K562 (cell line): ENCODE measurements at regions not wholly inside any gene's neighbourhood (a gene's known extent, or its start where the extent isn't known, plus 50 kb on each side); places are given as distances from the start of the nearest gene placed in this dataset.

ENCODE experiments used
- ATAC-seq: fragments of 200-7000 bp; cut with Tn5 transposase; 3 replicates; pipeline ENCODE4 v1.9.1; 2020; ENCODE audit warnings: moderate library complexity
- BruUV-seq: library from RNA; stranded (reverse); fragments of 400-500 nt; replicated peaks from 2 replicates; lab custom pipeline; 2021; lab: Mats Ljungman, UMichigan
- CTCF ChIA-PET: fragments of 300-600 bp; formaldehyde crosslinking; extraction: SDS; loops from one replicate; lab custom pipeline; 2021; ENCODE audit warnings: low intra/inter-chr PET ratio; lab: Yijun Ruan, JAX
- POLR2A ChIA-PET: fragments of 300-600, 350-650 bp; sonication (Branson Sonifier 250); formaldehyde crosslinking; extraction: SDS; loops from one replicate; lab custom pipeline; 2021; ENCODE audit warnings: antibody characterized with exemption, inconsistent platforms; lab: Yijun Ruan, JAX
- DNase-seq, 4 experiments: peaks; one replicate each; pipeline versions ENCODE4 v3.0.0 to v3.0.0-alpha.2; 2011 to 2018; ENCODE audit warnings: low spot score in 3 of 4, mixed read lengths in 3 of 4; ENCODE audit errors: extremely low read depth in 1 of 4
- FAIRE-seq: peaks from 2 replicates; lab custom pipeline; 2011; peaks lifted over from hg19 to GRCh38; lab: Jason Lieb, UNC
- H2AFZ ChIP-seq: 2 replicates; pipeline ENCODE4 v1.6.0; 2011; ENCODE audit warnings: low read depth, low read length, control low read depth, inconsistent platforms
- H3K27ac ChIP-seq: fragments of 200-600 bp; 3 replicates; pipeline ENCODE4 v1.8.0; 2011; ENCODE audit warnings: low read depth, mild to moderate bottlenecking, control low read depth, inconsistent platforms, low read length, moderate library complexity, mixed read lengths; ENCODE audit errors: extremely low read depth
- H3K27me3 ChIP-seq, 2 experiments: fragments of 300-600 bp in 1 of 2; 2 replicates in 1 of 2; 3 replicates in 1 of 2; pipeline versions ENCODE4 v1.6.0 to v1.8.0; 2011; ENCODE audit warnings: inconsistent platforms in 2 of 2, low read length in 2 of 2, mild to moderate bottlenecking in 1 of 2, mixed read lengths in 1 of 2, moderate library complexity in 1 of 2; ENCODE audit not compliant: control insufficient read depth in 2 of 2, insufficient read depth in 2 of 2
- H3K36me3 ChIP-seq: fragments of 300-600 bp; 3 replicates; pipeline ENCODE4 v1.8.0; 2011; ENCODE audit warnings: mild to moderate bottlenecking, low read length, inconsistent platforms; ENCODE audit not compliant: control insufficient read depth, insufficient read depth
- H3K4me1 ChIP-seq, 2 experiments: fragments of 200-600 bp in 1 of 2; replicated peaks in 1 of 2; 2 replicates in 1 of 2; 3 replicates in 1 of 2; pipeline versions ENCODE4 v1.5.1 to v1.8.0; 2011; ENCODE audit warnings: inconsistent platforms in 2 of 2, low read length in 2 of 2, mild to moderate bottlenecking in 1 of 2, mixed read lengths in 1 of 2, moderate library complexity in 1 of 2; ENCODE audit not compliant: control insufficient read depth in 2 of 2, insufficient read depth in 2 of 2
- H3K4me2 ChIP-seq: 2 replicates; pipeline ENCODE4 v1.6.1; 2011; ENCODE audit warnings: low read length, control low read depth, inconsistent platforms, mixed read lengths; ENCODE audit not compliant: insufficient read depth
- H3K4me3 ChIP-seq: fragments of 200-600 bp; sonication (generic), shearing (Covaris generic); 2 replicates; pipeline ENCODE4 v1.5.1; 2016; ENCODE audit warnings: control low read depth, inconsistent platforms
- H3K79me2 ChIP-seq: fragments of 200-600 bp; 3 replicates; pipeline ENCODE4 v1.8.0; 2011; ENCODE audit warnings: low read length, inconsistent platforms; ENCODE audit not compliant: control insufficient read depth, insufficient read depth
- H3K9ac ChIP-seq, 2 experiments: 2 replicates each; pipeline versions ENCODE4 v1.6.0 to v1.6.1; 2011; ENCODE audit warnings: low read depth in 2 of 2, low read length in 2 of 2, control low read depth in 1 of 2, inconsistent platforms in 1 of 2, mild to moderate bottlenecking in 1 of 2, mixed read lengths in 1 of 2; ENCODE audit not compliant: insufficient read depth in 1 of 2
- H3K9me1 ChIP-seq: one replicate; pipeline ENCODE4 v1.6.0; 2011; ENCODE audit warnings: inconsistent platforms, mild to moderate bottlenecking, low read length, moderate library complexity; ENCODE audit not compliant: control insufficient read depth, insufficient read depth
- H3K9me3 ChIP-seq: replicated peaks from 2 replicates; pipeline ENCODE4 v1.5.1; 2011; ENCODE audit warnings: low read depth, low read length, inconsistent platforms; ENCODE audit not compliant: control insufficient read depth, insufficient read depth
- H4K20me1 ChIP-seq: replicated peaks from 2 replicates; pipeline ENCODE4 v1.6.1; 2011; ENCODE audit warnings: low read length, inconsistent platforms, mixed read lengths; ENCODE audit not compliant: control insufficient read depth, insufficient read depth
- ARID3A ChIP-seq: IDR thresholded peaks from 2 replicates; pipeline ENCODE4 v1.6.1; 2012; ENCODE audit warnings: low read depth, low read length, improper control_type of control experiment, borderline replicate concordance
- ELF2 ChIP-seq: fragments of 250-450 bp; sonication (Bioruptor Pico); IDR thresholded peaks from 2 replicates; pipeline ENCODE4 v1.5.0; 2021; ENCODE audit warnings: mild to moderate bottlenecking
- FOXK1 ChIP-seq: sonication (generic); formaldehyde crosslinking; IDR thresholded peaks from 2 replicates; pipeline ENCODE4 v1.8.0; 2022; ENCODE audit warnings: missing genetic modification reagents, mild to moderate bottlenecking, borderline replicate concordance
- HDAC8 ChIP-seq: fragments of 450-650 bp; IDR thresholded peaks from 2 replicates; pipeline ENCODE4 v1.6.1; 2016; ENCODE audit warnings: mild to moderate bottlenecking, missing genetic modification characterization, moderate library complexity, missing compliant biosample characterization
- MAZ ChIP-seq, 2 experiments: fragments of 450-650 bp in 1 of 2; sonication (generic) in 1 of 2; formaldehyde crosslinking; IDR thresholded peaks in 1 of 2; conservative IDR thresholded peaks in 1 of 2; 2 replicates each; pipeline versions ENCODE4 v1.4.0 to v1.5.0; 2020; ENCODE audit warnings: mild to moderate bottlenecking in 1 of 2, missing genetic modification reagents in 1 of 2
- MTA3 ChIP-seq: fragments of 450-650 bp; formaldehyde crosslinking; IDR thresholded peaks from 2 replicates; pipeline ENCODE4 v1.6.1; 2017; ENCODE audit warnings: mild to moderate bottlenecking, borderline replicate concordance
- NCOA1 ChIP-seq: fragments of 450-650 bp; IDR thresholded peaks from 2 replicates; pipeline ENCODE4 v1.6.1; 2016; ENCODE audit warnings: low read depth
- NELFE ChIP-seq: IDR thresholded peaks from 2 replicates; pipeline ENCODE4 v1.6.1; 2011; ENCODE audit warnings: mild to moderate bottlenecking; ENCODE audit not compliant: insufficient read depth, insufficient read length
- OTX1 ChIP-seq: fragments of 450-650 bp; formaldehyde crosslinking; IDR thresholded peaks from 2 replicates; pipeline ENCODE4 v1.4.0; 2022; ENCODE audit warnings: mild to moderate bottlenecking
- SAFB ChIP-seq: fragments of 200-400 bp; formaldehyde crosslinking; IDR thresholded peaks from 2 replicates; pipeline ENCODE4 v1.6.1; 2017; ENCODE audit warnings: low read depth, low read length, borderline replicate concordance
- SAFB2 ChIP-seq: fragments of 200-400 bp; formaldehyde crosslinking; IDR thresholded peaks from 2 replicates; pipeline ENCODE4 v1.6.1; 2018; ENCODE audit warnings: borderline replicate concordance, low read length, low read depth, moderate library complexity; ENCODE audit not compliant: severe bottlenecking
- SOX6 ChIP-seq: fragments of 450-650 bp; IDR thresholded peaks from 2 replicates; pipeline ENCODE4 v1.6.1; 2014; ENCODE audit warnings: mild to moderate bottlenecking
- SRSF1 ChIP-seq: fragments of 200-400 bp; formaldehyde crosslinking; IDR thresholded peaks from 2 replicates; pipeline ENCODE4 v1.6.1; 2017; ENCODE audit warnings: mild to moderate bottlenecking, low read depth, low read length, moderate library complexity
- TARDBP ChIP-seq: fragments of 450-650 bp; IDR thresholded peaks from 2 replicates; pipeline ENCODE4 v1.6.1; 2016
- THRAP3 ChIP-seq: fragments of 450-650 bp; IDR thresholded peaks from 2 replicates; pipeline ENCODE4 v1.6.1; 2016; ENCODE audit warnings: mild to moderate bottlenecking, inconsistent platforms, borderline replicate concordance
- ZNF239 ChIP-seq: fragments of 250-450 bp; sonication (Bioruptor Pico); IDR thresholded peaks from 2 replicates; pipeline ENCODE4 v1.4.0; 2020; ENCODE audit warnings: mild to moderate bottlenecking
- ZNF589 ChIP-seq: fragments of 200-800 bp; sonication (Bioruptor generic); IDR thresholded peaks from 2 replicates; pipeline ENCODE4 v1.6.1; 2016; ENCODE audit warnings: low read depth, missing genetic modification characterization, missing compliant biosample characterization
- ZNF764 ChIP-seq: fragments of 250-450 bp; sonication (Bioruptor Pico); IDR thresholded peaks from 2 replicates; pipeline ENCODE4 v1.4.0; 2020; ENCODE audit warnings: low read depth, mild to moderate bottlenecking, moderate library complexity
- ZNF780A ChIP-seq: fragments of 250-450 bp; sonication (Bioruptor Pico); IDR thresholded peaks from 2 replicates; pipeline ENCODE4 v1.5.0; 2021; ENCODE audit warnings: mild to moderate bottlenecking
- ZSCAN29 ChIP-seq: fragments of 450-650 bp; IDR thresholded peaks from 2 replicates; pipeline ENCODE4 v1.6.1; 2017
- WGBS: fragments of 100-300 bp; shearing (Covaris generic); methylation state at CpG from one replicate; pipeline ENCODE4 v1.1.6; 2016; ENCODE audit warnings: low coverage, mixed read lengths; ENCODE audit not compliant: insufficient coverage; ENCODE audit errors: missing lambda C conversion rate; 5-methylcytosine and 5-hydroxymethylcytosine counted together
- in situ Hi-C: fragments of 300-500 bp; cut with MboI; formaldehyde crosslinking; loops from 4 replicates; pipeline ENCODE4 v1.15.0; 2018; ENCODE audit warnings: inconsistent platforms, mixed read lengths
- intact Hi-C: fragments of 100-400 bp; cut with micrococcal nuclease; formaldehyde crosslinking; loops from 2 replicates; pipeline ENCODE4 v1.14.2; 2022

GRCh38 chr14:23785208-23785607 lies 149.0 kb downstream of the DHRS2 start (continued):
- TF ChIP-seq ZSCAN29 (no peak), SAFB (no peak)

GRCh38 chr14:23787436-23787835 lies 151.3 kb downstream of the DHRS2 start:
- Histone ChIP-seq H3K4me1 (no peaks in the 10 kb centered on the region), H3K4me2 (no peak overlapping the region), H3K36me3 (no peaks in the 10 kb centered on the region), H3K27me3 (no peaks in the 10 kb centered on the region), H3K4me3 (no peak overlapping the region), H3K79me2 (no peaks in the 10 kb centered on the region), H3K9me1 (no peaks in the 10 kb centered on the region), H4K20me1 (no peaks in the 10 kb centered on the region), H2AFZ (no peak overlapping the region), H3K9me3 (no peaks in the 10 kb centered on the region), H3K9ac (no peak overlapping the region), H3K27ac (no peak overlapping the region)
- BruUV-seq: no TSS peak
- DNase-seq (no peak), ATAC-seq (no peak), FAIRE-seq (no peak)
- CTCF ChIA-PET: interaction anchor here (0.6 kb wide), 1 partner anchor 708 kb away, joined by 3 read pairs; no protein-coding TSS in a partner anchor
- in situ Hi-C loops (no loop called here), intact Hi-C loops (no loop called here)
- POLR2A ChIA-PET: no interaction called here
- TF ChIP-seq SRSF1: no peak
- no peak for TF ChIP-seq TARDBP
- TF ChIP-seq ZNF589 (CRISPR knock-in tag): no peak
- TF ChIP-seq OTX1 (CRISPR knock-in tag): no peak
- TF ChIP-seq SAFB2: no peak
- no peak for TF ChIP-seq MAZ (CRISPR knock-in tag; conservative IDR thresholded peaks at IDR 0.05 in 1 of 2, IDR thresholded peaks at IDR 0.05 in 1 of 2)
- TF ChIP-seq ZNF239 (CRISPR knock-in tag): no peak
- TF ChIP-seq SOX6: no peak
- TF ChIP-seq THRAP3: no peak
- no peak for TF ChIP-seq ZNF780A (CRISPR knock-in tag)
- TF ChIP-seq NCOA1: no peak
- no peak for TF ChIP-seq NELFE
- TF ChIP-seq ZNF764 (CRISPR knock-in tag): no peak
- no peak for TF ChIP-seq ELF2 (CRISPR knock-in tag)
- TF ChIP-seq ARID3A: no peak
- TF ChIP-seq FOXK1 (CRISPR knock-in tag): no peak
- no peak for TF ChIP-seq HDAC8 (tag)
- TF ChIP-seq MTA3: no peak
- 0% methylated on average over 1 of the region's 1 CpG for WGBS
